Body of pancreas (tissue), 4 donors: ENCODE measurements at regions not wholly inside any gene's neighbourhood (a gene's known extent, or its start where the extent isn't known, plus 50 kb on each side); places are given as distances from the start of the nearest gene placed in this dataset.

Source experiments
- CTCF ChIP-seq, 7 experiments: fragments of 450-650 bp in 4 of 7; fragments of 200-600 bp in 3 of 7; sonication (generic) in 3 of 7; IDR thresholded peaks; one replicate each; pipeline ENCODE4 v1.5.1; 2016 to 2019; ENCODE audit warnings: antibody characterized with exemption in 7 of 7
- POLR2A ChIP-seq, 3 donors: fragments of 450-650 bp; IDR thresholded peaks; one replicate each; pipeline ENCODE4 v1.6.1; 2016; ENCODE audit warnings: antibody characterized with exemption in 3 of 3, mild to moderate bottlenecking in 2 of 3

DNA sequence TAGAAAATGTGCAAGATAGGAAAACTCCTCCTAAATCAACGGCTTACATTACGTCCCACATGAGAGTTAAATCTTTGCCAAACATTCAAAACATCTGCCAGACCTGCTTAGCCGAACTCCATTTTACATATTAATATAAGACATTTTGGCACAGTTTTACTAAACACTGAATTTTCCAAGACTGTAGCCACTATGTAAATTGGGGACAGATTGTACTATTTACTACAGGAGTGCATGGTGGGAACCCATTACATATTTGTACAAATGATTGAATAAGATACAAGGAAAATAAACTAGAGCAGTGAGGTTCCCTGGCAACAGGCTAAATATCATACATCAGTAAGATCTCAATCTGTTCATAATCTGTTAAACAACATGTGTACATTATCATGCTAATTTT is 1234.4 kb downstream of the KCNT2 start:
- no peak for TF ChIP-seq CTCF (IDR thresholded peaks at IDR 0.05)
- no peak for TF ChIP-seq POLR2A (IDR thresholded peaks at IDR 0.05)
